T-helper 2 cell treated with Interferon-gamma antibody and Interleukin-4, amounts not matched to agents 100 ng/mL and 5 ng/mL, for 36 hours (primary cell): ENCODE measurements at regions not wholly inside any gene's neighbourhood (a gene's known extent, or its start where the extent isn't known, plus 50 kb on each side); places are given as distances from the start of the nearest gene placed in this dataset.

Experiments
- intact Hi-C: fragments of 100-400 bp; cut with micrococcal nuclease; formaldehyde crosslinking; loops from one replicate; pipeline ENCODE4 v1.15.1; 2023

DNA sequence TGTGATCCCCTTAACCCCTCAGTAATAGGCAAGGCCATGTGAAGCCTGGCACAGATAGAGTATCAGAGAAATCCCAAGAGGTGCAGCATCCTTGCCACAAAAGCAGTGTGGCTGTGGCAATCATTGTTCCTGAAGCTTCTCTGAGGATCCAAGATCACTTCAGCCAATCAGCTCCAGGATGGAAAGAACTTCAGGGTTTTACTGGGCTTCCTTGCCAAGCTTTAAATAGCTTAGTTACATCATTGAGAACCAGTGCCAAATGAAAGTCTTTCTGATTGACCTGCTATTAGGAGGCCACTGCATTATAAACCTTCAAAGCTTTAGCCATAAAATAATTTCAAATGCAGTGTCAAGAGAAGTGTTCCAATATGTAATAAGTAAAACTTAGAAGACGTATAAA lies 430.6 kb downstream of the PIK3R1 start:
- intact Hi-C loops, result no loop called here

DNA sequence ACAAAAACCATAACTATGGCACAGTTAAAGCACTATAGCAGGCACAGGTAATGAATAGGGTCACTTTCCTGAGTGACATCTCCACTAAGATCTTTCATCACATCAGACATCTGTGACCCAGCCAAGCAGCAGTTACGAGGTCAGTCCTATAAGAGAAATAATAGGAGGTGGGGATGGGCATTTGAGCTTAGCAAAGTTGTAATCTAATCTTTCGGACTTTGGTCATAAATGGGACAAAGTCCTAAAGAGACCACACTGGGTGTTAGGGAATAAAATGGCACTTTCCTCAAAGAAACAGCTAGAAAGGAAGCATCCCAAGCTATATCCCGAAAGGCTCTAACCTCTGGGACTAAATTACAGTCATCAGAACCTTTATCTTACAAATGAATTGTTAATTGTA lies 432.2 kb downstream of the PIK3R1 start:
- intact Hi-C loops, result no loop called here

DNA sequence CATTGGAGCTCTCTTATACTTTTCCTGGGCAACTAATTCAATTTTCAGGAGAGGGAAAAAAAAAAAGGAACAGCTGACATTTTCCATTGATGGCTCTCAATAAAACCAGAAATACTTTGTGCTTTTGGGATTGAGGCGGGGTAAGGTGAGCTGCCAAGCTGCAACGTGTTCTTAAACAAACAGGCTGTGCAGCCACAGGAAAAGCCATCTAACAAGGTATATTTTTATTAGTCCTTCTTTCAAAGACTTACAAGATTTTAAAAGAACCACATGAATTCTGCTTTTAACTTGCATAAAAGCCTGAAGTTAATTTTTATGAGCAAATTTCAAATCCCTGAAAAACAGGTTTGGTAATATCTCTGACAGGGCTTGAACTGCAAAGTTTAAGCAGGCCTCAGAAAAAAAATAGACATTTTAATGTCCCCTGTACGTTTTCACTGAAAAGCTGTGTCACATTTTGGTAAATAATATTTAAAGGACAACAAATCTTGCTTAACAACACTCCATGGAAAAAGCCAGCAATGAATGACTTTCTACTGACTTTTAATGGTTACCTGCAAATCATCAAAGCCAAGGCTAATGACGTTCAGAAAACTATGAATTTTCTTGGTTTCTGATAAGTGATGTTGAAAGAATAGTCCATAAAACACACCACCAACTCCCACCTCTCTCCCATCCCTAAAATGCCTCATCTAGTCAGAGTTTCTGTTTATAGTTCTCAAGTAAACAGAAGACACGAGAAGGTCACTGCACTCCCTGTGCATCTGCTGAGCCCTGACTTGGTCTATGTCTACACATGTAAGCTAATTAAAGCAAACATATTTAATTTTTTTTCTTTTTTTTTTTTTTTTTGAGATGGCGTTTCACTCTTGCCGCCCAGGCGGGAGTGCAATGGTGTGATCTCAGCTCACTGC lies 433.6 kb downstream of the PIK3R1 start:
- intact Hi-C loops, result no loop called here

DNA sequence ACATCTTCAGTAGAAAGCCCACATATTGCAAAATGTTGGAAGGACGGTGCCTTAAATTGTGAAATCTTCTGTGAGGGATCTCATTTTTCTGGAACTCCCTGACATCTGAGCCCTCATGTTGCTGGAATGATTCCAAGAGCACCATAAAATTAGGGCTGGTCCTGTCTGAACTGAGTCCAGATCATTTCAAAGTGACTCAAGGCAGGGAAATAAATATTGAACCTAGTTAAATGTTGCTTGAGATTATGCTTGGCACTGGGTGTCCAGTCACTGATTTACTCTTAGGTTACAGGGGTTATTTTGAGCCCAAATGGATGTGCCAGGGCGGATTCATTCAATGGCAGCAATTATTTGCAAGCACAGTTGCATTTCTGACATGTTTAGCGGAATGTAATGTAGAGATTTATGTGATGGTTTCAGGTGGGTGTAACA lies 437.0 kb downstream of the PIK3R1 start:
- intact Hi-C loops, result no loop called here

DNA sequence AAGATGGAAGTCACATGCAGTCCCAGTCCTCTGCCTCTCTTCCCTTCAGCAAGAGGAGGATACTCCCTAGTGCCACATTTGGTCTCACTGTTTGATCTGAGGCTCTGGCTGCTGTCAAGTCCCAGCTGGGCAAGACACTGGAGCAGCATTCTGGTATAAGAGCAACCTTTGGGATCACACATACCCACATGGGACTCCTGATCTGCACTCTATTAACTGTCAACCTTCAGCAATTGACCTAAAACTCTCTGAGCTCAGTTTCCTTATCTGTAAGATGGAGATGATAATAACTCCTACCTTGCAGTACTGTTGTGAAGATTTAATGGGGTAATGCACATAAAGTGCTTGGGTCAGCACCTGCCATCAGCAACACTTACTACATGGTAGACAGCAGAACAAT lies 437.9 kb downstream of the PIK3R1 start:
- intact Hi-C loops, result no loop called here

DNA sequence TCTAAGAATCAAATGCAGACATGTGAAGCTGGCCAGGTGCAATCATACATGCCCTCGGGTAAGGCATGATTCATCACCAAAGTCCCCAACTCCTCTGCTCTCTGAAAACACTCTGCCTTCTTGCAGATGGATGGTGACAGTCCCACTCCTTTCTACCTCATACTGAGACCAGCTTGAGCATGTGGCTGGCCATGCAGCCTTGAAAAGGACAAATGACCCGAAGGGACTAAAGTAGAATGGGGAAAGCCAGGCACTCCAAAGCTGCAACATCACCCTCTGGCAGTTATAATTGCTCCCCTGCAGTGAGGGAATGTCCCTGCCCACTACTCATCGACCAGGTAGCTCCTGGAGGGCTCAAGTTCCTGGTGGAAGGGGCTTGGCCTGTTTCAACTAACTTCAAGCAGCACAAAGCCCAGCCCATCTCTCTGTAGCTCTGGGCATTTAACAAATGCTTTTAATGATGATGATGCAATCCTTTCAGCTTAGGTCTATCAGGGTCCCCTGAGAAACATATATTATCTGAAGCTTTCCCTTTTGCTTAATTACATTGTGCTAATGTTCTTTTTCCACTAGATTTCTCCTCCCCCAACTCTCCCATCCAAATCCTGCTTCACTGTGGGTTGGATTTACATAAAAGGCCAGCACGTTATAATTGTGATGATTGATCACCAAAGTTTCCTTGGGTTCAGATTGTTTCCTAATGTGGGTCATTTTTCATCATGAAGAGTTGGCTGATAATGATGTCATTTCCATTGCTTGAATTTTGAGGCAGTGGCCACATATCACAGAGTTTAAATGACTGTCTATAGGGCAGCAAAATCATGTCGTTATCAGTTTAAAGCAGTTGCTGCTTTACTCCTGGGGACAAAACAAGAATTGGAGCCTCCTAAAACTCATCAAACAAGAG lies 436.5 kb upstream of the SLC30A5 start:
- intact Hi-C loops, result no loop called here

DNA sequence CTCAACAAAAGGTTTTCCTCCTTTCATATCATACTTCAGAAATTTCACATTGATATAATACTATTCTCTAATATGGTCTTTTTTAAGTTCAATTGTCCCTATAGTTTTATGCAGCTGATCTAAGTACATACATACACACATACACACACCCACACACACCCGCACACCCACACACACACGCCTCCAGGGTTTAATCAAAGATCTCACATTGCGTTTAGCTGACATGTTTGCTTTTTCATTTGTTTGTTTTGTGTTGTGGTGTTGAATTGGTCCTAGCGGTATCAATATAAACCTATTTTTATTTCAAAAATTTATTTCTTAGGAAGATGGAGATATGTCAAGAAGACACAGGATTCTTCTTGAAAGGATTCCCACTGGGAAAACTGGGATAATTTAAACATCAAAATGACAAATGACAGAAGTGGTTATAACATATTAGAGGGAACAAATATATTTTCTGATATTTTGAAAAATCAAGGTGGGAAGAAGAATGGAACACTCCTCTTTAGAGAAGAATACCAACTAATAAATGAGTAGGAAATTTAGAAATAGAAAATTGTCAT lies 434.9 kb upstream of the SLC30A5 start:
- intact Hi-C loops, result no loop called here

DNA sequence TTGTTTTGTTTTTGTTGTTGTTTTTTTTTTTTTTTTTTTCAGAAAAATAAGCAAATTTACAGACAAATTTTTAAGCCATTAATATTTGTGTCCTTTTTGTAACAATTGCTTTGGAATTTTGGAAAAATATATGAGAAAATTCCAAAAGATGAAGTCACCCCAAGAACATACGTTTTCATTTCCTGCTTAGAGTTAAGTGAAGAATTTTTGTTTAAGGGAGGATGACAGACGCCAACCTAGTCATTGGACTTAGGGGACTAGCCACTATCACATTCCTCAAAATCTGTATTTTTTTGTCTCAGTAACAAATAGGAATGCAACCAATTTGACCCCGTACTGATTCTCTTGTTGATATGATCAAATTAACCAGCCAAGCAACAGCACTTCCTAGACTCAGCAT lies 433.9 kb upstream of the SLC30A5 start:
- intact Hi-C loops, result loop anchor here (10.0 kb wide), 1 partner anchor 375 kb away; no protein-coding TSS in a partner anchor

DNA sequence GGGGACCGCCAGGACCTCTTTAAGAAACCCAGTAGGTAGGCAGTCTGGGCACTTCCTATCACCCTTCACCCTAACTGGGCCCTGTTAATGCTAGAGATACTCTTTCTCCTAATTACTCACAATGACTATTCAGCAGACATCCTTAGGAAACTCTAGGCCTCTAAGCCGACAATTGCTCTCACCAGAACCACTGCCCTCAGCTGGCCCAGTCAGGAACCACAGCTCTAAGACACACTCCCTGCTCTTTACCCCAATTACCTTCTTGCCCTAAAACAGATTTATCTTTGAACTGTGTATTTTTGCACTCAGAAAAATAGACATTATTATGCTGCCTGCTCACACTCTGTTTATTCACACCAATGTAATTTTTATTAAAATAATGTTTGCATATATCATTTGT lies 432.6 kb upstream of the SLC30A5 start:
- intact Hi-C loops, result loop anchor here (10.0 kb wide), 1 partner anchor 376 kb away; no protein-coding TSS in a partner anchor

DNA sequence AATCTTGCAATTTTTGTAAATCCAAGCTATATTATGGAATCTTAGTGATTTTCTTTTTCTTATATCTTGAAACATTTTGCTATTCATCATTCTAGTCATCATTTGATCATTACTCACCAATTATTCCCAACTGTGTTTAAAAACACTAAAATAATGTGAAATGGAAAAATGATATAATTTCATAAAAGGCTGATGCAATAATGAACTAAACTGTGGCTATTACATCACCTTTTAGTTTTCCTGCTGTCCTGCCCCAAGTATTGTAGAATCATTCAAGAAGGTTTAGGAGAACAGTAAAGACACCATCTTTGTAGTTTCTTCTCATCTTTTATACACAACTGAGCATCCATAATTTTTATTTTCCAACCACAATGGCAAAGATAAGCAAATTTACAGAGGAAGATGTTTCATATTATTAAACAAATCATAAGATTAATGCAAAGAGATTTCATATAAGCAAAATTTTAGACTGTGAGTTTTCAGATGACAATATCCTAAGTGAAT lies 431.0 kb upstream of the SLC30A5 start:
- intact Hi-C loops, result loop anchor here (10.0 kb wide), 1 partner anchor 378 kb away; no protein-coding TSS in a partner anchor

DNA sequence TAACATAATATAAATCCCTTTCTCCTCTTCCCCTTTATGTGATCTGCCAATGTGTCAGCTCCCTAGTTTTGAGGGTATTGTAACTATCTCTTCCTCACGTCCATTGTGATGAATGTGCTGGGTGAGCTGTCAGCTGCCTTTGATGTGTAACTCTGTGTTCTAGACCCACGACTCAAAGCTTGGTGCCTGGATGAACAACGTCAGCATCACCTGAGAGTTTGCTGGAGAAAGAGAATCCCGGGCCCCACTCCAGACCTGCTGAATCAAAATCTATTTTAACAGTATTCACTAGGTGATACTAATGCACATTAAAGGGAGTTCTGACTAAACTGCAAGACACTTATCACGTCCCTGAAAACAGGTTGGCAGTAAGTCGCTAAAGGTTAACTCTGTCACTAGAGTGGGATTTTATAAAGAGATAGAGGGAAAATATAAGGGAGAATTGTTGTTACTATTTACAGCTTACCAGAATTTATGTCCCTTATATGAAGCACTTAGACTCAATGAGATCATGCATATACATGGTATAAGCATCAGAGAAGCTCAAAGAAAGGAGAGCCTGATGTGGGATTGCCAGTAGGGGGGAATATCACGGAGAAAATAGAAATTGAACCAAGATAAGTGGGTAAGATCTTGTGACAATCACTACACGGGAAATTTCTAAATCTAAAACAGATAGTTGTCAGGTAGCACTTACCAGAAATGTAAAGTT lies 423.8 kb upstream of the SLC30A5 start:
- intact Hi-C loops, result loop anchor here (10.0 kb wide), 1 partner anchor 385 kb away; no protein-coding TSS in a partner anchor

DNA sequence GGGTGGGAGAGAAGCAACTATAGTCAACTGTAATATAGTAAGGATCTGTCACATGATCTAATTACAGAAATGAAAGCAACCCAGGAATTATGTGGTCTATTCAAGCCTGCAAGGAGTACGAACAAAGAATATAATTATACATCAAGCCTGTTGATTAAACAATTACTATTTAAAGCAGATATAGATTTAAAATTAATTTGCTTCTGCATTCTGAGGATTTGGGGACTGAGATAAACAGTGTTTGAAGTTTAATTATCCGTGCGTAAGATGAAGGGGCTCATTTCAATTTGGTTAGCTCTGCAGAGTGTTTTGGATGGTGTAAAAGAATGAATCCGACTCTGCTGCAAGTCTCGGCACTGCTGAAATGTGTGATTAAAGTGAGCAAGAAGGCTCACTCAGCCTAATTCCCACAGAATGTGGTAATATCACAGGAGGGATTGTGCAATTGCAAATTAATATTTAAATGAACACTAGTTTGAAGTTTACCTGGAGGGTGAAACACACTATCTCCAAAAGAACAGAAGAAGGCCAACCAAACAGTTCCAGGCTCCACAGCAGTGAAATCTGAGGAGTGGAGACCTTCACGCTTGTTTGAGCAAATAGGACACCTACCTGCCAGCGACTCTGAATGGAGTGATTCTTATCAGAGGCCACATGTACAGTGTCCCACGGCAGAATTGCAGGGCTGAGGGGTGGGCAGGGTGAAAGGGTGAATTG lies 420.6 kb upstream of the SLC30A5 start:
- intact Hi-C loops, result no loop called here

DNA sequence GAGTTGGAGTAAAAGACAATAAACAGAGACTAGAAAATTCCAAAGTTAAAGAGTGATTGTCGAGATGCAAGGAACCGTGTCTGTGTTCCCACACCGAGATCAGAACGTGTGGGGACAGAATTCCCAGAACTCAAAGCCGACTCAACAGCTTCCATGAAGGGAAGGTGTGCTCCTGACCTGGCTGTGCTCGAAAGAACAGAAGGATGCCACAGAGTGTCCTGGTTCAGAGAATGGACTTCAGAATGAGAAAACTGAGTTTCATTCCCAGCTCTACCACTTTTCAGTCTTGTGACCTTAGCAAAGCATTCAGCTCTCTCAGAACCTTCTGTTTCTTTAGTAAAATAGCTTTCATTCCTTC lies 420.0 kb upstream of the SLC30A5 start:
- intact Hi-C loops, result no loop called here

DNA sequence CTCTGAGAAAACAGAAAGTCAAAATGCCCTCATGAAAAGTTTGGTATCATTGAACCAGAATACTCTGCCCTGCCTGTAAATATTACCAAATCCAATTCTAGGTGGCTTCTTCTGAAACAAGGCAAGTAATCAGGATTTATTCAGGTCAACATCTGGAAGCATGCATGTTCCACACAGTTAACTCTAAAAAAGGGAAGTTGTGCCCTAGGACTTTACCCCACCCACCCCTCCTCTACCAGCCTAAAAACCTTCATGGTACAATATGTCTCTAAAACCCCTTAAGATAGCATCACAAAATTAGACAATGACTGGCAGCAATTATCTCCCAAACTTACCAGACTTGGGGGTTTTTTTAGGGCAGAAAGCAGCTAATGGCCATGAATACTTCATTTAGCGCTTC lies 414.8 kb upstream of the SLC30A5 start:
- intact Hi-C loops, result no loop called here

DNA sequence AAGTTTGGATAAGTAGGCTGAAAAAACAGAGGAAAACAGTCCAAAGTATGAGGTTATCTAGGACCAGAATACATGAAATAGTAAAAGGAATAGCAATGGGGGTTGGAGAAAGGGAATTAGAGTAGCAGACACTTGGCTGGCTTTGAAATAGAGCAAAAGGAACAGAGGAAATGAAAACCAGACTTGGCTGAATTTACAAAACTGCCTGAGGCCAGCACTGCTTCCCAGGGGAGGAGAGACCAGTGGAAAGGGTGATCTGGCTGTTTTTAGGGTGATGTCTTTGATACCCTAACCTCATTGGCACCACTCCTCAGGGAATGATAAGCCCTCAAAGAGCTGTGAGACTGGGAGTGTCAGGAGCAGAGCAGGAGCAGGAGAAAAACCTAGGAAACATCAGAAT lies 413.4 kb upstream of the SLC30A5 start:
- intact Hi-C loops, result no loop called here

DNA sequence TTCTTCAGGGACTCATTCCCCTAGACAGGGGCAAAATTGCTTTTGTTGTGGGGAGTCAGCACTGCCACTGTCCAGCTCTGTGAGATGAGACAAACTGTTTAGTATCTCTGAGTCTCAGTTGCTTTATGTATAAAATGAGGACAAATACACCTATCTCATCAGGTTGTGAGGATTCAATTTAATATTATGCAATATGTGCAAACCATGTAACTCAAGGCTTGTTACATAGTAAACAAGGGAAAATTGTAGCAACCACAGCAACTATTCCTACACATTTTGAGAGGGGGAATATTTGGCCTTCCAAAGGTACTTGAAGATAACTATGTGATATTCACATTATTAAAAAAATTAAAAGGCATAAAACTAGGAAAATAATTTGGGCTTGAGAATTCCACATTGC lies 411.9 kb upstream of the SLC30A5 start:
- intact Hi-C loops, result no loop called here

DNA sequence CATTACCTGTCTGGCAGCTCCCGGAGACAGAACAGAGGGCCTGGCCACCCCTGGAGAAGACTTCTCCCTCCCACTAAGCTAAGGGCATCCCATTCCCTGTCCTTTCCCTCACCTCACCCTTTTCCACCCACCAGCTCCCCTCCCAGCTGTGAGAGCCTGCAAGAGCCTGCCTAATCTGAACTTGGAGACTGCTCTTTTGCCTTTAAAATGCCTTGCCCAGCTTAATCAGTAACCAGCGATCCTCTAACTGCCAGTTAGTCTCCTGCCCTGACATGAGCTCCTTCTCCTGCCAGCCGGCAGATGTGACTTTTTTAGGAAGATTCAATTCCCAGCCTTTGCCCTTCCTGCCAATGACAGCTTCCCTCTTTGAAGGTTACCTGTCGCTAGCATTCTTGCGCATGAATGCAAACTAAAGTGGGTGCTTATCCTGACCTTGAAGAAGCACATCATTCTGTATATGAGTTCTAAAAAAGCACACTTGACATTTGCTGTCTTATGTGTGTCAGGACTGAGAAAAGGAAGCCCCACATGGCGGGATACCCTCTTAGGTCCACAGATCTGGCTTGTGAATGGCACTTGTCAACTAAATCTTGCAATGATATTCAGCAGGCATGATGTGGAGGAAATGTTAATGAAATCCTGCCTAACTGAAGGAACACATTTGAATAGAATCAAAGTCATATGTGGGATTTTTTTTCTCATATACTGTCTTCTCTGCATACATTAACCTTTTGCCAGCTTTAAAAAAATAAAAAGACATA lies 411.2 kb upstream of the SLC30A5 start:
- intact Hi-C loops, result no loop called here

DNA sequence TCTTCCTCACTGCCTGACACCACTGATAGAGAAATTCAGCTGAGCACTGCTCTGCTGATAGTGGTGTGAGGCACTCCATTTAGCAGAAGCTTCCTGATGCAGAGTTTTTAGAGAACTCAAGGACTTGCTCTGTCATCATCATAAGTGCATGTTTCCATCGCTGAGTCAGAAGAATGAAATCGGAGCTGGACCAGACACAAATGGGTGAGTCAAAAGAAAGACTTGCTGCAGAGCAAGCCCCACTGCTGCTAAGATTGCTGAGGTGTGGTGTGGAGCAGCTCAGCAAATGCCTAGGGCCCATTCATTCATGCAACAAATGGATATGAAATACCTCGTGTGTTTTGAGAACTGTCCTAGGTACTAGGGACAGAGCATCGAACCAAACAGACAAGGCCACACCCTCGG lies 410.2 kb upstream of the SLC30A5 start:
- intact Hi-C loops, result no loop called here

DNA sequence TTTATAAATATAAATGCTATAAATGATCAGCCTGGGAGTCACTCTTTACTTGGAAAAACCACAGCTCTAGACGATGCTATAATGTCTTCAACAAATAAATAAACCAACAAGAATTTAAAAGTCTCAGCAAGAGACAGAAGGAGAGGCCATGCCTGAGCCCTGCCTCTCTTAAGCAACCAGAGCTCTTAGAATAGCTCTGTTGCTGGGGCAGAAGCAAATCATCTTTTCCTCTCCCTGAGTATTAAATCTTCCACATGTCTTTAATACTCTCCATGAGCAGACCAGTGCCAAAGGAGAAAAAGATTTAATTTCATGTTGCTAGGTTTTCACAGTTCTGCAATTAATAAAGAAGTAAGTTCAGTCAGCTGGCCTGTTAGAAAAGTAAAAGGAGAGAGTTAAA lies 408.0 kb upstream of the SLC30A5 start:
- intact Hi-C loops, result no loop called here

DNA sequence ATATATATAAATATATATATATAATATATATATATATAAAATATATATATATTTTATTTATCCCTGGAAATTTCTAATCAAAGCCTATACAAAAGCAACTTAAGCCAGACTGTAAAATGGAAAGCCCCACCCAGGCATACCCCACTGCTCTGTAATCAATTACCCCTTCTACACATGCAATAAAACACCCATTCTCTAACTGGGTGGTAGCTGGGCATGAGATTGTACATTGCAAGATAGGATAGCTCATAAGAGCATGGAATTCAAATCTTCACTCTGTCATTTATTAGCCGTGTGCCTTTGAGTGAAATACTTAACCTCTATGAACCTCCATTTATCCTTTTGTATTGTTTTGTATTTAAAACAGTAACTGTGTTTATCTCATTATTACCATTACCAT lies 405.3 kb upstream of the SLC30A5 start:
- intact Hi-C loops, result no loop called here
